GM21737 (cell line): ENCODE measurements at regions not wholly inside any gene's neighbourhood (a gene's known extent, or its start where the extent isn't known, plus 50 kb on each side); places are given as distances from the start of the nearest gene placed in this dataset.

Experiments used
- ATAC-seq: cut with Tn5 transposase; IDR thresholded peaks from one replicate; pipeline ENCODE4 v1.9.1; 2021; ENCODE audit warnings: mild to moderate bottlenecking, moderate library complexity; ENCODE audit not compliant: unreplicated experiment

GRCh38 chr3:31482493-31483200 is 50.1 kb upstream of the STT3B start:
- no peak for ATAC-seq
